GM21619 (cell line): ENCODE measurements at regions not wholly inside any gene's neighbourhood (a gene's known extent, or its start where the extent isn't known, plus 50 kb on each side); places are given as distances from the start of the nearest gene placed in this dataset.

Experiments used
- ATAC-seq: cut with Tn5 transposase; IDR thresholded peaks from one replicate; pipeline ENCODE4 v1.9.1; 2021; ENCODE audit not compliant: unreplicated experiment

GRCh38 chr18:56186319-56186718 lies 452.1 kb downstream of the TXNL1 start:
- peak; percentile 51 for ATAC-seq

- no peak for ATAC-seq
Observed at GRCh38 chr18:56185126-56185525, 453.3 kb downstream of the TXNL1 start.

- no peak for ATAC-seq
Observed at GRCh38 chr18:56176751-56177150, 461.6 kb downstream of the TXNL1 start.

- no peak for ATAC-seq
Observed at GRCh38 chr18:56175330-56176001, 462.9 kb downstream of the TXNL1 start.

GRCh38 chr18:56173542-56174220 lies 464.7 kb downstream of the TXNL1 start:
- ATAC-seq: no peak

- ATAC-seq: no peak
Observed at GRCh38 chr18:56172527-56172926, 465.9 kb downstream of the TXNL1 start.

GRCh38 chr18:56171848-56172247 lies 466.5 kb downstream of the TXNL1 start:
- no peak for ATAC-seq

- ATAC-seq: no peak
Observed at GRCh38 chr18:56168049-56168781, 470.2 kb downstream of the TXNL1 start.

GRCh38 chr18:56167366-56167765 lies 471.0 kb downstream of the TXNL1 start:
- no peak for ATAC-seq

- no peak for ATAC-seq
Observed at GRCh38 chr18:56166914-56167313, 471.5 kb downstream of the TXNL1 start.

- no peak for ATAC-seq
Observed at GRCh38 chr18:56165601-56166355, 472.6 kb downstream of the TXNL1 start.

- ATAC-seq: no peak
Observed at GRCh38 chr18:56162311-56163265, 475.8 kb downstream of the TXNL1 start.

GRCh38 chr18:56161566-56162260 lies 476.7 kb downstream of the TXNL1 start:
- no peak for ATAC-seq

GRCh38 chr18:56158676-56159075 lies 479.7 kb downstream of the TXNL1 start:
- ATAC-seq: no peak

GRCh38 chr18:56157541-56157940 lies 480.9 kb downstream of the TXNL1 start:
- no peak for ATAC-seq

- no peak for ATAC-seq
Observed at GRCh38 chr18:56152551-56153310, 485.7 kb downstream of the TXNL1 start.

- no peak for ATAC-seq
Observed at GRCh38 chr18:56148373-56148772, 490.0 kb downstream of the TXNL1 start.

GRCh38 chr18:56146565-56146964 lies 491.8 kb downstream of the TXNL1 start:
- ATAC-seq: no peak

- ATAC-seq: no peak
Observed at GRCh38 chr18:56142001-56142400, 496.4 kb downstream of the TXNL1 start.
